ENCODE measurements at regions not wholly inside any gene's neighbourhood (a gene's known extent, or its start where the extent isn't known, plus 50 kb on each side); places are given as distances from the start of the nearest gene placed in this dataset.

GRCh38 chr7:91565499-91566401 lies 301.5 kb downstream of the FZD1 start (continued):
- TF ChIP-seq YY1 (IDR thresholded peaks at IDR 0.05; ENCODE audit: insufficient read depth, insufficient replicate concordance, low read depth, low read length): no peak
- no peak for TF ChIP-seq STAT6 (CRISPR knock-in tag; IDR thresholded peaks at IDR 0.05; ENCODE audit: borderline replicate concordance)
- no peak for TF ChIP-seq MED1 (CRISPR knock-in tag; IDR thresholded peaks at IDR 0.05)
- TF ChIP-seq DPF2 (CRISPR knock-in tag; IDR thresholded peaks at IDR 0.05; ENCODE audit: borderline replicate concordance, low read depth): no peak
- 0 out of 2 replicates have a peak, but pooled peaks have one; percentile 12 for TF ChIP-seq GATAD1 (CRISPR knock-in tag; IDR thresholded peaks at IDR 0.05)
- TF ChIP-seq BATF2 (CRISPR knock-in tag; IDR thresholded peaks at IDR 0.05): no peak
- no peak for TF ChIP-seq TP53 (CRISPR knock-in tag; conservative IDR thresholded peaks at IDR 0.05)
- peak; percentile 73 for TF ChIP-seq MIER2 (CRISPR knock-in tag; IDR thresholded peaks at IDR 0.05)
- no peak for TF ChIP-seq SNAPC2 (CRISPR knock-in tag; IDR thresholded peaks at IDR 0.05)
- TF ChIP-seq ZNF580 (CRISPR knock-in tag; IDR thresholded peaks at IDR 0.05; ENCODE audit: borderline replicate concordance, low read depth): no peak
- no peak for TF ChIP-seq ZNF766 (CRISPR knock-in tag; IDR thresholded peaks at IDR 0.05; ENCODE audit: borderline replicate concordance)
- TF ChIP-seq TRIM24 (CRISPR knock-in tag; IDR thresholded peaks at IDR 0.05): no peak
- TF ChIP-seq ZNF598 (CRISPR knock-in tag; IDR thresholded peaks at IDR 0.05; ENCODE audit: borderline replicate concordance): no peak
- TF ChIP-seq ZNF629 (CRISPR knock-in tag; conservative IDR thresholded peaks at IDR 0.05): no peak
- TF ChIP-seq, protein P1, sequence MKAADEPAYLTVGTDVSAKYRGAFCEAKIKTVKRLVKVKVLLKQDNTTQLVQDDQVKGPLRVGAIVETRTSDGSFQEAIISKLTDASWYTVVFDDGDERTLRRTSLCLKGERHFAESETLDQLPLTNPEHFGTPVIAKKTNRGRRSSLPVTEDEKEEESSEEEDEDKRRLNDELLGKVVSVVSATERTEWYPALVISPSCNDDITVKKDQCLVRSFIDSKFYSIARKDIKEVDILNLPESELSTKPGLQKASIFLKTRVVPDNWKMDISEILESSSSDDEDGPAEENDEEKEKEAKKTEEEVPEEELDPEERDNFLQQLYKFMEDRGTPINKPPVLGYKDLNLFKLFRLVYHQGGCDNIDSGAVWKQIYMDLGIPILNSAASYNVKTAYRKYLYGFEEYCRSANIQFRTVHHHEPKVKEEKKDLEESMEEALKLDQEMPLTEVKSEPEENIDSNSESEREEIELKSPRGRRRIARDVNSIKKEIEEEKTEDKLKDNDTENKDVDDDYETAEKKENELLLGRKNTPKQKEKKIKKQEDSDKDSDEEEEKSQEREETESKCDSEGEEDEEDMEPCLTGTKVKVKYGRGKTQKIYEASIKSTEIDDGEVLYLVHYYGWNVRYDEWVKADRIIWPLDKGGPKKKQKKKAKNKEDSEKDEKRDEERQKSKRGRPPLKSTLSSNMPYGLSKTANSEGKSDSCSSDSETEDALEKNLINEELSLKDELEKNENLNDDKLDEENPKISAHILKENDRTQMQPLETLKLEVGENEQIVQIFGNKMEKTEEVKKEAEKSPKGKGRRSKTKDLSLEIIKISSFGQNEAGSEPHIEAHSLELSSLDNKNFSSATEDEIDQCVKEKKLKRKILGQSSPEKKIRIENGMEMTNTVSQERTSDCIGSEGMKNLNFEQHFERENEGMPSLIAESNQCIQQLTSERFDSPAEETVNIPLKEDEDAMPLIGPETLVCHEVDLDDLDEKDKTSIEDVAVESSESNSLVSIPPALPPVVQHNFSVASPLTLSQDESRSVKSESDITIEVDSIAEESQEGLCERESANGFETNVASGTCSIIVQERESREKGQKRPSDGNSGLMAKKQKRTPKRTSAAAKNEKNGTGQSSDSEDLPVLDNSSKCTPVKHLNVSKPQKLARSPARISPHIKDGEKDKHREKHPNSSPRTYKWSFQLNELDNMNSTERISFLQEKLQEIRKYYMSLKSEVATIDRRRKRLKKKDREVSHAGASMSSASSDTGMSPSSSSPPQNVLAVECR (CRISPR knock-in tag; IDR thresholded peaks at IDR 0.05; ENCODE audit: borderline replicate concordance): no peak
- TF ChIP-seq ZZZ3 (CRISPR knock-in tag; IDR thresholded peaks at IDR 0.05; ENCODE audit: borderline replicate concordance): no peak
- TF ChIP-seq DMAP1 (CRISPR knock-in tag; IDR thresholded peaks at IDR 0.05): 0 out of 2 replicates have a peak, but pooled peaks have one; percentile 20
- no peak for TF ChIP-seq CENPT (CRISPR knock-in tag; IDR thresholded peaks at IDR 0.05; ENCODE audit: low read depth)
- TF ChIP-seq U2AF1 (optimal IDR thresholded peaks at IDR 0.05; ENCODE audit: low read depth, low read length): no peak

Data from HepG2 (cell line).